Gastroesophageal sphincter (tissue), 4 donors: ENCODE measurements at regions not wholly inside any gene's neighbourhood (a gene's known extent, or its start where the extent isn't known, plus 50 kb on each side); places are given as distances from the start of the nearest gene placed in this dataset.
"Not testable (repeated sequence)": the region's sequence is repeated elsewhere in the genome, so short reads cannot be mapped to it uniquely, and the experiment has no call there.

Experiments used
- ATAC-seq: fragments of 150-250 bp; one replicate; pipeline ENCODE4 v1.9.1; 2016; ENCODE audit warnings: mild to moderate bottlenecking, moderate library complexity
- H3K27ac ChIP-seq, 4 donors: fragments of 200-600 bp; sonication (generic) in 3 of 4; 1 replicate in 3 of 4; 2 replicates in 1 of 4; pipeline ENCODE4 v1.5.1; 2016 to 2019
- H3K27me3 ChIP-seq: fragments of 200-600 bp; sonication (generic); one replicate; pipeline ENCODE4 v1.5.1; 2019
- H3K36me3 ChIP-seq, 2 donors: fragments of 200-600 bp; sonication (generic); one replicate each; pipeline ENCODE4 v1.5.1; 2019; ENCODE audit warnings: control low read depth in 1 of 2
- H3K4me1 ChIP-seq, 3 donors: fragments of 200-600 bp; sonication (generic); 1 replicate in 2 of 3; 2 replicates in 1 of 3; pipeline ENCODE4 v1.5.1; 2016 to 2019; ENCODE audit warnings: control low read depth in 2 of 3
- H3K4me3 ChIP-seq, 2 donors: fragments of 200-600 bp; sonication (generic); one replicate each; pipeline ENCODE4 v1.5.1; 2019; ENCODE audit warnings: mild to moderate bottlenecking in 1 of 2, moderate library complexity in 1 of 2
- H3K9me3 ChIP-seq, 3 donors: fragments of 200-600 bp; sonication (generic); one replicate each; pipeline ENCODE4 v1.5.1; 2017 to 2019; ENCODE audit warnings: control low read depth in 2 of 3
- EP300 ChIP-seq: sonication (generic); formaldehyde crosslinking; IDR thresholded peaks from one replicate; pipeline ENCODE4 v1.6.1; 2017; ENCODE audit warnings: antibody characterized with exemption, mild to moderate bottlenecking
- POLR2A ChIP-seq, 2 donors: fragments of 450-650 bp; IDR thresholded peaks; one replicate each; pipeline ENCODE4 v1.6.1; 2017; ENCODE audit warnings: antibody characterized with exemption in 2 of 2, mild to moderate bottlenecking in 2 of 2, moderate library complexity in 1 of 2
- POLR2AphosphoS5 ChIP-seq: sonication (generic); formaldehyde crosslinking; IDR thresholded peaks from one replicate; pipeline ENCODE4 v1.6.1; 2017; ENCODE audit warnings: antibody characterized with exemption
- WGBS, 2 donors: methylation state at CpG; one replicate each; pipeline ENCODE4 v1.1.5; 2018; ENCODE audit warnings: low coverage in 1 of 2; 5-methylcytosine and 5-hydroxymethylcytosine counted together
- TF ChIP-seq, protein P1 (sequence below), 4 experiments: fragments of 200-600 bp in 2 of 4; fragments of 450-650 bp in 2 of 4; sonication (generic) in 1 of 4; IDR thresholded peaks; one replicate each; pipeline ENCODE4 v1.5.1; 2017 to 2019; ENCODE audit warnings: antibody characterized with exemption in 4 of 4, mild to moderate bottlenecking in 2 of 4, moderate library complexity in 2 of 4

DNA sequence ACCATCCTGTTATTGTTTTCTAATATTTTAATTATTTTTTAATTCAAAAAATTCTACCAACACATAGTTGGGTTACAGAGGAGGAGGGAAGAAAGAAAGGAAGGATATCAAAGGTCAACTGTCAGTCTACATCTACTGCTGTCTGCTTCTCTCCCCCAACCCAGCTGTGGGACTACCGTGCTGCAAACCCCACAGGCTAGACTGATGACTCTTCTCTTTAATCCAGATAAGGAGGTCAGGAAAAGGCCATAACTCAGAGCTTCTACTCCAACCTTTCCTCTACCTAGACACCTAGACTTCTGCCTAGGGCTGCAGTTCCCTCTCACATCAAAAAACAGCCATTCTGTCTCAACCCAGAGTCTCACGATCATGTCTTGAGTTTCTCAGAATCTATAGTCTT, 124.2 kb upstream of the ETV3 start:
- no peak for ATAC-seq
- no peak for TF ChIP-seq POLR2AphosphoS5
- no peak for TF ChIP-seq EP300
- TF ChIP-seq, protein P1, sequence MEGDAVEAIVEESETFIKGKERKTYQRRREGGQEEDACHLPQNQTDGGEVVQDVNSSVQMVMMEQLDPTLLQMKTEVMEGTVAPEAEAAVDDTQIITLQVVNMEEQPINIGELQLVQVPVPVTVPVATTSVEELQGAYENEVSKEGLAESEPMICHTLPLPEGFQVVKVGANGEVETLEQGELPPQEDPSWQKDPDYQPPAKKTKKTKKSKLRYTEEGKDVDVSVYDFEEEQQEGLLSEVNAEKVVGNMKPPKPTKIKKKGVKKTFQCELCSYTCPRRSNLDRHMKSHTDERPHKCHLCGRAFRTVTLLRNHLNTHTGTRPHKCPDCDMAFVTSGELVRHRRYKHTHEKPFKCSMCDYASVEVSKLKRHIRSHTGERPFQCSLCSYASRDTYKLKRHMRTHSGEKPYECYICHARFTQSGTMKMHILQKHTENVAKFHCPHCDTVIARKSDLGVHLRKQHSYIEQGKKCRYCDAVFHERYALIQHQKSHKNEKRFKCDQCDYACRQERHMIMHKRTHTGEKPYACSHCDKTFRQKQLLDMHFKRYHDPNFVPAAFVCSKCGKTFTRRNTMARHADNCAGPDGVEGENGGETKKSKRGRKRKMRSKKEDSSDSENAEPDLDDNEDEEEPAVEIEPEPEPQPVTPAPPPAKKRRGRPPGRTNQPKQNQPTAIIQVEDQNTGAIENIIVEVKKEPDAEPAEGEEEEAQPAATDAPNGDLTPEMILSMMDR (IDR thresholded peaks at IDR 0.05), result no peak
- TF ChIP-seq POLR2A (IDR thresholded peaks at IDR 0.05), result no peak

DNA sequence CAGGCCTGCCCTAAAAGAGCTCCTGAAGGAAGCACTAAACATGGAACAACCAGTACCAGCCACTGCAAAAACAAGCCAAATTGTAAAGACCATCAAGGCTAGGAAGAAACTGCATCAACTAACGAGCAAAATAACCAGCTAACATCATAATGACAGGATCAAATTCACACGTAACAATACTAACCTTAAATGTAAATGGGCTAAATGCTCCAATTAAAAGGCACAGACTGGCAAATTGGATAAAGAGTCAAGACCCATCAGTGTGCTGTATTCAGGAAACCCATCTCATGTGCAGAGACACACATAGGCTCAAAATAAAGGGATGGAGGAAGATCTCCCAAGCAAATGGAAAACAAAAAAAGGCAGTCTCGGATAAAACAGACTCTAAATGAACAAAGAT, 117.7 kb upstream of the ETV3 start:
- H3K4me3 ChIP-seq, H3K4me1 ChIP-seq, H3K36me3 ChIP-seq, ATAC-seq, H3K27me3 ChIP-seq, H3K27ac ChIP-seq: not testable (repeated sequence)
- peaks cover 0 to 14% (median 0%) of the 10 kb centered on the region in 3 donors for H3K9me3 ChIP-seq
- WGBS, 2 donors, result 76% methylated on average over 3 of the region's 3 CpGs; no CpG with 5 or more reads in 1 of the 2 donors

More for the DNA sequence above, 124.2 kb upstream of the ETV3 start:
- H3K36me3 ChIP-seq, result no peaks in the 10 kb centered on the region
- H3K4me1 ChIP-seq, result no peaks in the 10 kb centered on the region
- H3K27me3 ChIP-seq, result no peaks in the 10 kb centered on the region
- 31 to 46% methylated on average over 2 of the region's 2 CpGs for WGBS, 2 donors
- peaks cover 0 to 12% (median 0%) of the 10 kb centered on the region in 3 donors for H3K9me3 ChIP-seq
- H3K4me3 ChIP-seq, result no peak overlapping the region
- H3K27ac ChIP-seq, result no peak overlapping the region

DNA sequence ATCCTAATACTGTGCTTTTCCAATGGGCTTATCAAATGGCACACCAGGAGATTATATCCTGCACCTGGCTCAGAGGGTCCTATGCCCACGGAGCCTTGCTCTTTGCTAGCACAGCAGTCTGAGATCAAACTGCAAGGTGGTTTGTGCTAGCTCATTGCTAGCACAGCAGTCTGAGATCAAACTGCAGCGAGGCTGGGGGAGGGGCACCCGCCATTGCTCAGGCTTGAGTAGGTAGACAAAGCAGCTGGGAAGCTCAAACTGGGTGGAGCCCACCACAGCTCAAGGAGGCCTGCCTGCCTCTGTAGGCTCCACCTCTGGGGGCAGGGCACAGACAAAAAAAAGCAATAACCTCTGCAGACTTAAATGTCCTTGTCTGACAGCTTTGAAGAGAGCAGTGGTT, 116.0 kb upstream of the ETV3 start:
- H3K4me1 ChIP-seq, H3K36me3 ChIP-seq, H3K27me3 ChIP-seq, H3K27ac ChIP-seq, ATAC-seq, H3K4me3 ChIP-seq: not testable (repeated sequence)
- 100% methylated on average over 1 of the region's 3 CpGs; no CpG with 5 or more reads in 1 of the 2 donors for WGBS, 2 donors
- H3K9me3 ChIP-seq, result peaks cover 0 to 13% (median 0%) of the 10 kb centered on the region in 3 donors

- no peak for ATAC-seq
- Histone ChIP-seq H3K9me3 (peaks cover 0 to 13% (median 0%) of the 10 kb centered on the region in 3 donors), H3K4me1 (no peaks in the 10 kb centered on the region), H3K27ac (no peak overlapping the region), H3K36me3 (no peaks in the 10 kb centered on the region), H3K27me3 (peaks cover 6% of the 10 kb centered on the region), H3K4me3 (no peak overlapping the region)
- TF ChIP-seq, protein P1 (IDR thresholded peaks at IDR 0.05), result no peak
- no peak for TF ChIP-seq EP300
- no peak for TF ChIP-seq POLR2A (IDR thresholded peaks at IDR 0.05)
- no peak for TF ChIP-seq POLR2AphosphoS5
- 75 to 88% methylated on average over 1 of the region's 2 CpGs for WGBS, 2 donors
Measured at GRCh38 chr1:157252473-157252872, 114.3 kb upstream of the ETV3 start.

- Histone ChIP-seq H3K4me3 (no peak overlapping the region), H3K36me3 (no peaks in the 10 kb centered on the region), H3K9me3 (peaks cover 0 to 13% (median 0%) of the 10 kb centered on the region in 3 donors), H3K27ac (no peak overlapping the region), H3K27me3 (peaks cover 6% of the 10 kb centered on the region), H3K4me1 (no peaks in the 10 kb centered on the region)
- TF ChIP-seq, protein P1 (IDR thresholded peaks at IDR 0.05), result no peak
- TF ChIP-seq EP300 (no peak), POLR2A (IDR thresholded peaks at IDR 0.05) (no peak), POLR2AphosphoS5 (no peak)
- 91% methylated on average over 1 of the region's 1 CpG; no CpG with 5 or more reads in 1 of the 2 donors for WGBS, 2 donors
- ATAC-seq, result no peak
Measured at GRCh38 chr1:157249739-157250138, 111.5 kb upstream of the ETV3 start.

GRCh38 chr1:157249326-157249725, 111.1 kb upstream of the ETV3 start:
- Histone ChIP-seq H3K4me3 (no peak overlapping the region), H3K36me3 (no peaks in the 10 kb centered on the region), H3K27ac (no peak overlapping the region), H3K27me3 (peaks cover 6% of the 10 kb centered on the region), H3K9me3 (peaks cover 0 to 9% (median 0%) of the 10 kb centered on the region in 3 donors), H3K4me1 (no peaks in the 10 kb centered on the region)
- TF ChIP-seq POLR2AphosphoS5 (no peak), EP300 (no peak), POLR2A (IDR thresholded peaks at IDR 0.05) (no peak)
- TF ChIP-seq, protein P1 (IDR thresholded peaks at IDR 0.05), result no peak
- no peak for ATAC-seq
- 0 to 10% methylated on average over 1 to 2 of the region's 2 CpGs for WGBS, 2 donors

DNA sequence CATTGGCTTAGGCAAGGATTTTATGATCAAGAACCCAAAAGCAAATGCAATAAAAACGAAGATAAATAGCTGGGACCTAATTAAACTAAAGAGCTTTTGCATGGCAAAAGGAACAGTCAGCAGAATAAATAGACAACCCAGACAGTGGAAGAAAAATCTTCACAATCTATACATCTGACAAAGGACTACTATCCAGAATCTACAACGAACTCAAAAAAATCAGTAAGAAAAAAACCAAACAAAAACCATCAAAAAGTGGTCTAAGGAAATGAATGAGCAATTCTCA, 109.5 kb upstream of the ETV3 start:
- H3K4me3 ChIP-seq, H3K9me3 ChIP-seq, ATAC-seq, H3K27me3 ChIP-seq, H3K4me1 ChIP-seq, H3K36me3 ChIP-seq, H3K27ac ChIP-seq: not testable (repeated sequence)
- 80 to 100% methylated on average over 1 to 2 of the region's 2 CpGs for WGBS, 2 donors
